ENCODE measurements at regions not wholly inside any gene's neighbourhood (a gene's known extent, or its start where the extent isn't known, plus 50 kb on each side); places are given as distances from the start of the nearest gene placed in this dataset.

DNA sequence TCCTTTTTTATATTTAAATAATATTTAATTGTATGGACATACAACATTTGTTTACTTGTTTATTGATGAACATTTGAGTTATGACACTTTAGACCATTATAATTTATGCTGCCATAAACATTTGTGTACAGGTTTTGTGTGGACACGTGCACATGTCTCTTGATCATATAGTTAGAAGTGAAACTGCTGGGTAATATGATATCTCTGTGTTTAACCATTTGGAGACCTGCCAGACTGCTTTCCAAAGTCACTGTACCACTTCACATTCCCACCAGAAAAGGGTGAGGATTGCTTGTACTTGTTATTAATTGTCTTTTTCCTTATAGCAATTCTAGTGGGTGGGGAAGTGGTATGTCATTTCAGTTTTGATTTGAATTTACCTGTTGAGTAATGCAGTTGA is 145.6 kb upstream of the KLHL1 start:
- TF ChIP-seq CTCF (IDR thresholded peaks at IDR 0.05; ENCODE audit: extremely low read depth in 1 of 2, insufficient read depth in 1 of 2, low read depth in 1 of 2, low read length in 2 of 2) (no peak), EZH2 (IDR thresholded peaks at IDR 0.05; ENCODE audit: borderline replicate concordance, low read depth, low read length, severe bottlenecking) (no peak), POLR2AphosphoS5 (IDR thresholded peaks at IDR 0.05; ENCODE audit: insufficient read depth, low read depth, low read length) (no peak), POLR2A (IDR thresholded peaks at IDR 0.05; ENCODE audit: low read depth, low read length) (no peak)
